Heart left ventricle (tissue), 13 donors: ENCODE measurements at regions not wholly inside any gene's neighbourhood (a gene's known extent, or its start where the extent isn't known, plus 50 kb on each side); places are given as distances from the start of the nearest gene placed in this dataset.

Experiments used
- POLR2A ChIP-seq, 2 donors: fragments of 450-650 bp; IDR thresholded peaks; one replicate each; pipeline ENCODE4 v1.6.1; 2017; ENCODE audit warnings: antibody characterized with exemption in 2 of 2, mild to moderate bottlenecking in 2 of 2, moderate library complexity in 2 of 2
- TF ChIP-seq, protein P1 (sequence below), 12 donors: fragments of 200-600 bp; sonication (generic) in 4 of 12; IDR thresholded peaks; one replicate each; pipeline versions ENCODE4 v1.5.0 to v1.8.0; 2018 to 2022; ENCODE audit warnings: antibody characterized with exemption in 12 of 12, mild to moderate bottlenecking in 5 of 12
- donor health status: ischemic (EF 13 %, LVEDD 7.1; RV severe dilation, severe dysfunction).
- donor health status: DM: no; HTN: yes; CAD: no.
- donor health status: DM: no; HTN: no; CAD: no.
- donor health status: ischemic (EF 25% LVEDD 6.9; RV normal size, moderate dysfunction).
- donor health status: ischemic (EF 25% LVEDD 5.7; RV mildly dilated, moderate dysfunction).
- donor health status: ischemic (EF 35%, LVEDD 5.7; RV mildly dilated, moderate dysfunction).
- donor health status: nonischemic (EF 11% LVEDD 7.7; RV severe dilation, severe dysfunction).
- donor health status: DM: yes; HTN: yes; CAD: no.
- donor health status: PGD.
- donor health status: ischemic (EF 29% LVEDD 5.4; RV normal size, mild dysfunction).
- donor health status: nonischemic (EF 23%, LVEDD 6.1; RV moderate dilation, normal function).

DNA sequence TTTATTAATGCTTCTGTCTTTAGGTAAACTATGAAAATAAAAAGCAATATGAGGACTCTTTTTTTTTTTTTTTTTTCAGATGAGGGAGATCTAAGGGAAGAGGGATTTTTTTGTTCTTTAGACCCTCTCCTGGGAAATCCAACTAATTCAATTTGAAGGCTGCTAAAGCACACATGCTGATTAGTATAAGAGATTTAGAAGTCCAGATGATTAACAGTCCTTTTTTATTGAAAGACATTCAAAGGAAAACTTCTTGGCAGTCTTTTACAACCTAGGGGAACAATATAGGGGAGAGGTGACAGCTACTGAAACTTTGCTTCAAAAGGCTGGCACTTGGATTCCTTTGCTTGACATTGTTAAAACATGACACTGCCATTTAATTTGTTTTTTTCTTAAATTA, 602.5 kb downstream of the RAPGEF2 start:
- TF ChIP-seq POLR2A (IDR thresholded peaks at IDR 0.05), result no peak
- TF ChIP-seq, protein P1, sequence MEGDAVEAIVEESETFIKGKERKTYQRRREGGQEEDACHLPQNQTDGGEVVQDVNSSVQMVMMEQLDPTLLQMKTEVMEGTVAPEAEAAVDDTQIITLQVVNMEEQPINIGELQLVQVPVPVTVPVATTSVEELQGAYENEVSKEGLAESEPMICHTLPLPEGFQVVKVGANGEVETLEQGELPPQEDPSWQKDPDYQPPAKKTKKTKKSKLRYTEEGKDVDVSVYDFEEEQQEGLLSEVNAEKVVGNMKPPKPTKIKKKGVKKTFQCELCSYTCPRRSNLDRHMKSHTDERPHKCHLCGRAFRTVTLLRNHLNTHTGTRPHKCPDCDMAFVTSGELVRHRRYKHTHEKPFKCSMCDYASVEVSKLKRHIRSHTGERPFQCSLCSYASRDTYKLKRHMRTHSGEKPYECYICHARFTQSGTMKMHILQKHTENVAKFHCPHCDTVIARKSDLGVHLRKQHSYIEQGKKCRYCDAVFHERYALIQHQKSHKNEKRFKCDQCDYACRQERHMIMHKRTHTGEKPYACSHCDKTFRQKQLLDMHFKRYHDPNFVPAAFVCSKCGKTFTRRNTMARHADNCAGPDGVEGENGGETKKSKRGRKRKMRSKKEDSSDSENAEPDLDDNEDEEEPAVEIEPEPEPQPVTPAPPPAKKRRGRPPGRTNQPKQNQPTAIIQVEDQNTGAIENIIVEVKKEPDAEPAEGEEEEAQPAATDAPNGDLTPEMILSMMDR (IDR thresholded peaks at IDR 0.05), result no peak
